ENCODE measurements at regions not wholly inside any gene's neighbourhood (a gene's known extent, or its start where the extent isn't known, plus 50 kb on each side); places are given as distances from the start of the nearest gene placed in this dataset.

DNA sequence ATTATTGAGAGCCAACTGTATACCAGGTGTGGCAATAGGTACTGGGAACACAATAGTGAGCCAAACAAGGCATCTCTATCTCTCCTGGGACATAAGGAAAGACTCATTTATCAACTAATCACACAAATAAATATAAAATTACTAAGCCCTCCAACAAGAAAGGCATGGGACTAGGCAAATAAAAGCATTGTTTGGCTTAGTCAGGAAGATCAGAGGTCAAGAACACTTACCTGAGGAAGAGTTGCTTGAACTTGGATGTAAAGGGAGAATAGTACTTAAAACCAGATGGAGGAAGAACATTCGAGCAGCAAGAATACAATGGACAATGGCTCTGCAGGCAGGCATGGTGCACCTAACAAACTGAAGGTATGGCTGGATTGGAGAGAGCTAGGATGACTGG, 300.7 kb downstream of the WDR72 start:
- TF ChIP-seq, protein P1, sequence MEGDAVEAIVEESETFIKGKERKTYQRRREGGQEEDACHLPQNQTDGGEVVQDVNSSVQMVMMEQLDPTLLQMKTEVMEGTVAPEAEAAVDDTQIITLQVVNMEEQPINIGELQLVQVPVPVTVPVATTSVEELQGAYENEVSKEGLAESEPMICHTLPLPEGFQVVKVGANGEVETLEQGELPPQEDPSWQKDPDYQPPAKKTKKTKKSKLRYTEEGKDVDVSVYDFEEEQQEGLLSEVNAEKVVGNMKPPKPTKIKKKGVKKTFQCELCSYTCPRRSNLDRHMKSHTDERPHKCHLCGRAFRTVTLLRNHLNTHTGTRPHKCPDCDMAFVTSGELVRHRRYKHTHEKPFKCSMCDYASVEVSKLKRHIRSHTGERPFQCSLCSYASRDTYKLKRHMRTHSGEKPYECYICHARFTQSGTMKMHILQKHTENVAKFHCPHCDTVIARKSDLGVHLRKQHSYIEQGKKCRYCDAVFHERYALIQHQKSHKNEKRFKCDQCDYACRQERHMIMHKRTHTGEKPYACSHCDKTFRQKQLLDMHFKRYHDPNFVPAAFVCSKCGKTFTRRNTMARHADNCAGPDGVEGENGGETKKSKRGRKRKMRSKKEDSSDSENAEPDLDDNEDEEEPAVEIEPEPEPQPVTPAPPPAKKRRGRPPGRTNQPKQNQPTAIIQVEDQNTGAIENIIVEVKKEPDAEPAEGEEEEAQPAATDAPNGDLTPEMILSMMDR (IDR thresholded peaks at IDR 0.05; ENCODE audit: insufficient read depth, low read length): no peak
- TF ChIP-seq, protein P2, sequence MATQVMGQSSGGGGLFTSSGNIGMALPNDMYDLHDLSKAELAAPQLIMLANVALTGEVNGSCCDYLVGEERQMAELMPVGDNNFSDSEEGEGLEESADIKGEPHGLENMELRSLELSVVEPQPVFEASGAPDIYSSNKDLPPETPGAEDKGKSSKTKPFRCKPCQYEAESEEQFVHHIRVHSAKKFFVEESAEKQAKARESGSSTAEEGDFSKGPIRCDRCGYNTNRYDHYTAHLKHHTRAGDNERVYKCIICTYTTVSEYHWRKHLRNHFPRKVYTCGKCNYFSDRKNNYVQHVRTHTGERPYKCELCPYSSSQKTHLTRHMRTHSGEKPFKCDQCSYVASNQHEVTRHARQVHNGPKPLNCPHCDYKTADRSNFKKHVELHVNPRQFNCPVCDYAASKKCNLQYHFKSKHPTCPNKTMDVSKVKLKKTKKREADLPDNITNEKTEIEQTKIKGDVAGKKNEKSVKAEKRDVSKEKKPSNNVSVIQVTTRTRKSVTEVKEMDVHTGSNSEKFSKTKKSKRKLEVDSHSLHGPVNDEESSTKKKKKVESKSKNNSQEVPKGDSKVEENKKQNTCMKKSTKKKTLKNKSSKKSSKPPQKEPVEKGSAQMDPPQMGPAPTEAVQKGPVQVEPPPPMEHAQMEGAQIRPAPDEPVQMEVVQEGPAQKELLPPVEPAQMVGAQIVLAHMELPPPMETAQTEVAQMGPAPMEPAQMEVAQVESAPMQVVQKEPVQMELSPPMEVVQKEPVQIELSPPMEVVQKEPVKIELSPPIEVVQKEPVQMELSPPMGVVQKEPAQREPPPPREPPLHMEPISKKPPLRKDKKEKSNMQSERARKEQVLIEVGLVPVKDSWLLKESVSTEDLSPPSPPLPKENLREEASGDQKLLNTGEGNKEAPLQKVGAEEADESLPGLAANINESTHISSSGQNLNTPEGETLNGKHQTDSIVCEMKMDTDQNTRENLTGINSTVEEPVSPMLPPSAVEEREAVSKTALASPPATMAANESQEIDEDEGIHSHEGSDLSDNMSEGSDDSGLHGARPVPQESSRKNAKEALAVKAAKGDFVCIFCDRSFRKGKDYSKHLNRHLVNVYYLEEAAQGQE (IDR thresholded peaks at IDR 0.05; ENCODE audit: insufficient replicate concordance, low read depth): no peak
- no peak for TF ChIP-seq POLR2AphosphoS5 (IDR thresholded peaks at IDR 0.05; ENCODE audit: low read depth)

All from HL-60 (cell line).